Esophagus muscularis mucosa (tissue), 4 donors: ENCODE measurements at regions not wholly inside any gene's neighbourhood (a gene's known extent, or its start where the extent isn't known, plus 50 kb on each side); places are given as distances from the start of the nearest gene placed in this dataset.
"Not testable (repeated sequence)": the region's sequence is repeated elsewhere in the genome, so short reads cannot be mapped to it uniquely, and the experiment has no call there.

Source experiments
- DNase-seq: peaks from one replicate; pipeline ENCODE4 v3.0.0-alpha.2; 2017; ENCODE audit errors: extremely low spot score
- H3K27ac ChIP-seq, 4 donors: fragments of 200-600 bp; sonication (generic); replicated peaks in 1 of 4; 1 replicate in 3 of 4; 2 replicates in 1 of 4; pipeline ENCODE4 v1.5.1; 2016 to 2019; ENCODE audit warnings: mild to moderate bottlenecking in 1 of 4
- H3K27me3 ChIP-seq, 4 donors: fragments of 200-600 bp; sonication (generic); one replicate each; pipeline versions ENCODE4 v1.5.1 to v1.6.0; 2016 to 2019
- H3K36me3 ChIP-seq, 4 donors: fragments of 200-600 bp; sonication (generic); one replicate each; pipeline ENCODE4 v1.5.1; 2016 to 2019
- H3K4me1 ChIP-seq, 4 donors: fragments of 200-600 bp; sonication (generic); one replicate each; pipeline ENCODE4 v1.5.1; 2016 to 2019
- H3K4me3 ChIP-seq, 4 donors: fragments of 200-600 bp; sonication (generic); 1 replicate in 2 of 4; 2 replicates in 2 of 4; pipeline ENCODE4 v1.5.1; 2016 to 2019; ENCODE audit warnings: mild to moderate bottlenecking in 4 of 4, moderate library complexity in 1 of 4
- H3K9me3 ChIP-seq, 4 donors: fragments of 200-600 bp; sonication (generic); 1 replicate in 3 of 4; 2 replicates in 1 of 4; pipeline ENCODE4 v1.5.1; 2016 to 2019
- CTCF ChIP-seq, 3 experiments: fragments of 200-600 bp in 2 of 3; fragments of 450-650 bp in 1 of 3; sonication (generic) in 2 of 3; IDR thresholded peaks; one replicate each; pipeline ENCODE4 v1.5.1; 2017 to 2019; ENCODE audit warnings: antibody characterized with exemption in 3 of 3, mild to moderate bottlenecking in 2 of 3, moderate library complexity in 1 of 3
- EP300 ChIP-seq: sonication (generic); formaldehyde crosslinking; IDR thresholded peaks from one replicate; pipeline ENCODE4 v1.6.1; 2017; ENCODE audit warnings: antibody characterized with exemption
- POLR2A ChIP-seq: fragments of 450-650 bp; IDR thresholded peaks from one replicate; pipeline ENCODE4 v1.6.1; 2017; ENCODE audit warnings: antibody characterized with exemption, moderate library complexity, mild to moderate bottlenecking, low read depth
- POLR2AphosphoS5 ChIP-seq, 2 donors: sonication (generic); formaldehyde crosslinking; IDR thresholded peaks; one replicate each; pipeline ENCODE4 v1.6.1; 2017; ENCODE audit warnings: antibody characterized with exemption in 2 of 2
- WGBS: methylation state at CpG from one replicate; pipeline ENCODE4 v1.1.5; 2018; 5-methylcytosine and 5-hydroxymethylcytosine counted together
- intact Hi-C: fragments of 100-400 bp; cut with DNase I; formaldehyde crosslinking; loops from one replicate; pipeline ENCODE4 v1.15.1; 2023

GRCh38 chr1:93756657-93757056 is 75.0 kb upstream of the BCAR3 start:
- intact Hi-C loops = no loop called here
- peaks cover 4 to 10% (median 6%) of the 10 kb centered on the region in 4 donors for H3K4me1 ChIP-seq
- no peak overlapping the region for H3K4me3 ChIP-seq
- TF ChIP-seq POLR2A (no peak), EP300 (no peak), POLR2AphosphoS5 (IDR thresholded peaks at IDR 0.05) (no peak), CTCF (IDR thresholded peaks at IDR 0.05) (no peak)
- H3K27me3 ChIP-seq = no peaks in the 10 kb centered on the region
- DNase-seq = no peak
- H3K36me3 ChIP-seq = no peaks in the 10 kb centered on the region
- H3K27ac ChIP-seq = no peak overlapping the region
- no peaks in the 10 kb centered on the region for H3K9me3 ChIP-seq

- H3K27me3 ChIP-seq, H3K4me3 ChIP-seq, DNase-seq, intact Hi-C loops, H3K27ac ChIP-seq, H3K36me3 ChIP-seq, H3K9me3 ChIP-seq: not testable (repeated sequence)
- H3K4me1 ChIP-seq = peaks cover 9 to 20% (median 16%) of the 10 kb centered on the region in 4 donors
These were observed 73.6 kb upstream of the BCAR3 start for GRCh38 chr1:93755251-93755715.

- H3K27me3 ChIP-seq = no peaks in the 10 kb centered on the region
- H3K36me3 ChIP-seq = no peaks in the 10 kb centered on the region
- H3K4me1 ChIP-seq = peaks cover 14 to 27% (median 19%) of the 10 kb centered on the region in 4 donors
- no peak overlapping the region for H3K4me3 ChIP-seq
- no peak overlapping the region for H3K27ac ChIP-seq
- intact Hi-C loops = no loop called here
- H3K9me3 ChIP-seq = no peaks in the 10 kb centered on the region
- no peak for DNase-seq
- WGBS = 63% methylated on average over 6 of the region's 6 CpGs
- TF ChIP-seq POLR2AphosphoS5 (IDR thresholded peaks at IDR 0.05) = no peak
- TF ChIP-seq CTCF (IDR thresholded peaks at IDR 0.05) = no peak
- no peak for TF ChIP-seq EP300
- TF ChIP-seq POLR2A = no peak
These were observed 72.4 kb upstream of the BCAR3 start for GRCh38 chr1:93753791-93754763.

- Histone ChIP-seq H3K4me3 (no peak overlapping the region), H3K9me3 (no peaks in the 10 kb centered on the region), H3K27me3 (no peaks in the 10 kb centered on the region), H3K27ac (no peak overlapping the region), H3K4me1 (peaks cover 14 to 27% (median 19%) of the 10 kb centered on the region in 4 donors), H3K36me3 (no peaks in the 10 kb centered on the region)
- DNase-seq = no peak
- no peak for TF ChIP-seq POLR2AphosphoS5 (IDR thresholded peaks at IDR 0.05)
- no peak for TF ChIP-seq CTCF (IDR thresholded peaks at IDR 0.05)
- no peak for TF ChIP-seq EP300
- no peak for TF ChIP-seq POLR2A
- 94% methylated on average over 5 of the region's 6 CpGs for WGBS
- intact Hi-C loops = no loop called here
These were observed 70.0 kb upstream of the BCAR3 start for GRCh38 chr1:93751377-93752250.

GRCh38 chr1:93750955-93751354 is 69.3 kb upstream of the BCAR3 start:
- no peak overlapping the region for H3K4me3 ChIP-seq
- no peak for TF ChIP-seq POLR2A
- no peak for TF ChIP-seq CTCF (IDR thresholded peaks at IDR 0.05)
- TF ChIP-seq EP300 = no peak
- TF ChIP-seq POLR2AphosphoS5 (IDR thresholded peaks at IDR 0.05) = no peak
- no peaks in the 10 kb centered on the region for H3K27me3 ChIP-seq
- 51% methylated on average over 5 of the region's 6 CpGs for WGBS
- peaks cover 14 to 27% (median 19%) of the 10 kb centered on the region in 4 donors for H3K4me1 ChIP-seq
- no peak overlapping the region for H3K27ac ChIP-seq
- no peaks in the 10 kb centered on the region for H3K36me3 ChIP-seq
- intact Hi-C loops = no loop called here
- no peak for DNase-seq
- no peaks in the 10 kb centered on the region for H3K9me3 ChIP-seq
